Suprapubic skin (tissue), 4 donors: ENCODE measurements at regions not wholly inside any gene's neighbourhood (a gene's known extent, or its start where the extent isn't known, plus 50 kb on each side); places are given as distances from the start of the nearest gene placed in this dataset.

Experiments used
- EP300 ChIP-seq: sonication (generic); formaldehyde crosslinking; IDR thresholded peaks from one replicate; pipeline ENCODE4 v1.6.1; 2017; ENCODE audit warnings: antibody characterized with exemption
- POLR2A ChIP-seq, 2 donors: fragments of 450-650 bp; IDR thresholded peaks; one replicate each; pipeline ENCODE4 v1.6.1; 2017; ENCODE audit warnings: antibody characterized with exemption in 2 of 2, mild to moderate bottlenecking in 2 of 2, moderate library complexity in 2 of 2
- POLR2AphosphoS5 ChIP-seq, 3 donors: sonication (generic); formaldehyde crosslinking; IDR thresholded peaks; one replicate each; pipeline ENCODE4 v1.6.1; 2017; ENCODE audit warnings: antibody characterized with exemption in 3 of 3
- TF ChIP-seq, protein P1 (sequence below), 2 donors: fragments of 200-600 bp in 1 of 2; fragments of 450-650 bp in 1 of 2; sonication (generic) in 1 of 2; IDR thresholded peaks; one replicate each; pipeline ENCODE4 v1.5.1; 2016 to 2019; ENCODE audit warnings: antibody characterized with exemption in 2 of 2, mild to moderate bottlenecking in 1 of 2, moderate library complexity in 1 of 2

- TF ChIP-seq POLR2A (IDR thresholded peaks at IDR 0.05) (no peak), EP300 (no peak), POLR2AphosphoS5 (IDR thresholded peaks at IDR 0.05) (no peak)
- TF ChIP-seq, protein P1, sequence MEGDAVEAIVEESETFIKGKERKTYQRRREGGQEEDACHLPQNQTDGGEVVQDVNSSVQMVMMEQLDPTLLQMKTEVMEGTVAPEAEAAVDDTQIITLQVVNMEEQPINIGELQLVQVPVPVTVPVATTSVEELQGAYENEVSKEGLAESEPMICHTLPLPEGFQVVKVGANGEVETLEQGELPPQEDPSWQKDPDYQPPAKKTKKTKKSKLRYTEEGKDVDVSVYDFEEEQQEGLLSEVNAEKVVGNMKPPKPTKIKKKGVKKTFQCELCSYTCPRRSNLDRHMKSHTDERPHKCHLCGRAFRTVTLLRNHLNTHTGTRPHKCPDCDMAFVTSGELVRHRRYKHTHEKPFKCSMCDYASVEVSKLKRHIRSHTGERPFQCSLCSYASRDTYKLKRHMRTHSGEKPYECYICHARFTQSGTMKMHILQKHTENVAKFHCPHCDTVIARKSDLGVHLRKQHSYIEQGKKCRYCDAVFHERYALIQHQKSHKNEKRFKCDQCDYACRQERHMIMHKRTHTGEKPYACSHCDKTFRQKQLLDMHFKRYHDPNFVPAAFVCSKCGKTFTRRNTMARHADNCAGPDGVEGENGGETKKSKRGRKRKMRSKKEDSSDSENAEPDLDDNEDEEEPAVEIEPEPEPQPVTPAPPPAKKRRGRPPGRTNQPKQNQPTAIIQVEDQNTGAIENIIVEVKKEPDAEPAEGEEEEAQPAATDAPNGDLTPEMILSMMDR (IDR thresholded peaks at IDR 0.05) = no peak
Measured at GRCh38 chr6:120164531-120164930, 815.0 kb upstream of the MAN1A1 start.
